B cell (primary cell): ENCODE measurements at regions not wholly inside any gene's neighbourhood (a gene's known extent, or its start where the extent isn't known, plus 50 kb on each side); places are given as distances from the start of the nearest gene placed in this dataset.

Experiments
- CTCF ChIP-seq: fragments of 200-600 bp; IDR thresholded peaks from one replicate; pipeline ENCODE4 v1.8.0; 2022; ENCODE audit warnings: antibody characterized with exemption, mild to moderate bottlenecking
- EZH2 ChIP-seq: IDR thresholded peaks from 2 replicates; pipeline ENCODE4 v1.6.1; 2012; ENCODE audit warnings: borderline replicate concordance, low read depth, mild to moderate bottlenecking, moderate library complexity, low read length; ENCODE audit not compliant: insufficient read depth, poor library complexity, severe bottlenecking

DNA sequence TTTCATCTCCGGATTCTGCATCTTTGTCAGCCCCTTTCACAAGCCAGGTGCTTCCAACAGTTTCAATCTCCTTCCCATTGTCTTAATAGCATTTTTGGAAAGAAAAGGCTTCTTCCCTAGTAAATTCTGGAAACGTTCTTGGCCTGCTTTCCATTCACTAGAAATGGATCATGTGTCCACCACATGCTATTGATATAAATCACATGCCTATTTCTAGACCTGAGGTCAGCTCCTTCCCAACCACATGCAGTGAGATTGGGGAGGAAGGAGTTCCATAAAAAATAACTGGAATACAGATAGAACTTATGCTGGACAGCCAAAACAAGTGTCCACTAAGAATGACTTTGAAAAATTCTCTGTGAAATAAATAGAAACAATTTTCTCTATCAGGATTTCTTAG, 181.6 kb upstream of the TMEM161B start:
- no peak for TF ChIP-seq CTCF
- no peak for TF ChIP-seq EZH2
